Neutrophil (primary cell): ENCODE measurements at regions not wholly inside any gene's neighbourhood (a gene's known extent, or its start where the extent isn't known, plus 50 kb on each side); places are given as distances from the start of the nearest gene placed in this dataset.

Experiments
- H3K27ac ChIP-seq: fragments of 200-600 bp; sonication (generic); 2 replicates; pipeline ENCODE4 v1.5.1; 2016; ENCODE audit warnings: mild to moderate bottlenecking, moderate library complexity
- H3K27me3 ChIP-seq: fragments of 200-600 bp; sonication (generic); 2 replicates; pipeline ENCODE4 v1.6.0; 2016; ENCODE audit warnings: mild to moderate bottlenecking
- H3K36me3 ChIP-seq: fragments of 200-600 bp; sonication (generic); 2 replicates; pipeline ENCODE4 v1.5.1; 2017
- H3K4me1 ChIP-seq, 2 experiments: fragments of 200-600 bp in 1 of 2; sonication (generic) in 1 of 2; 1 replicate in 1 of 2; 2 replicates in 1 of 2; pipeline versions ENCODE4 v1.5.1 to v1.6.1; 2013 to 2016; ENCODE audit warnings: low read depth in 1 of 2, low read length in 1 of 2, mild to moderate bottlenecking in 1 of 2, moderate library complexity in 1 of 2; ENCODE audit not compliant: control insufficient read depth in 1 of 2, insufficient read depth in 1 of 2
- H3K4me3 ChIP-seq, 2 experiments: fragments of 200-600 bp in 1 of 2; sonication (generic) in 1 of 2; 1 replicate in 1 of 2; 2 replicates in 1 of 2; pipeline ENCODE4 v1.5.1; 2013 to 2016; ENCODE audit warnings: low read depth in 1 of 2, low read length in 1 of 2, mild to moderate bottlenecking in 1 of 2, moderate library complexity in 1 of 2
- H3K9me3 ChIP-seq: fragments of 200-600 bp; sonication (generic); 2 replicates; pipeline ENCODE4 v1.5.1; 2016
- CTCF ChIP-seq: fragments of 200-600 bp; sonication (generic); IDR thresholded peaks from 2 replicates; pipeline ENCODE4 v1.5.1; 2016; ENCODE audit warnings: antibody characterized with exemption

- Histone ChIP-seq H3K4me3 (no peak overlapping the region), H3K9me3 (no peaks in the 10 kb centered on the region), H3K27me3 (peaks cover 83% of the 10 kb centered on the region), H3K27ac (no peak overlapping the region), H3K4me1 (peaks cover 0 to 4% of the 10 kb centered on the region in 2 experiments), H3K36me3 (no peaks in the 10 kb centered on the region)
- no peak for TF ChIP-seq CTCF
These were observed 49.9 kb upstream of the MAFB start for GRCh38 chr20:40738976-40739375.

GRCh38 chr20:40739841-40740240 lies 50.8 kb upstream of the MAFB start:
- Histone ChIP-seq H3K36me3 (no peaks in the 10 kb centered on the region), H3K4me3 (no peak overlapping the region), H3K4me1 (peaks cover 0 to 4% of the 10 kb centered on the region in 2 experiments), H3K27me3 (peaks cover 83% of the 10 kb centered on the region), H3K9me3 (no peaks in the 10 kb centered on the region), H3K27ac (no peak overlapping the region)
- TF ChIP-seq CTCF, result no peak

DNA sequence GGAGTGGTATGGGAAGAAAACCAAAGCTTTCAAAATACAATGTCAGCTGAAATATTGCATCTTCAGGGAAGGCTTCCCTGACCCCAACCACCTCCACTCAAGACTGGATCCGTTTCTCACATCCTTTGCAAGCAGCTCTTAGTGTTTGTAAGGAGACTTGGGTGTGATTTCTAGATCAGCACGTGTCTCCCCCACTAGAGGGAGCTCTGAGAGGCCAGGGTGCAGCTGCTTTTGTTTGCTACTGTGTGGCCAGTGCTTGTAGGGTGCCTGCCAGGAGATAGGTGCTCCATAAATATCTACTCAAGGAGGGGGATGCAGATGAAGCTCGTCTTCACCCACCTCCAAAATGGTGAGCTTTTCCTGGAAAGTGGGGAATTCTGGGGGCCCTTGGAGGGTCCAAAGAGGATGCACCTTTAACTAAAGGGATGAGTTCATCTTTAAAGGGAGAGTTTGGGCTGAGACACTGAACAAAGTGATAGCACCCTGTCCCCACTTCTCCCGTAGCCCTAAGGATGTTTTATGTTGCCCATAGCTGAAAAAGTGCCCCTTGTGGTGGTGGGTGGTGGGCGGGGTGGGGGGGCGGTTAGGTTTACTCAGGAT lies 52.6 kb upstream of the MAFB start:
- H3K27me3 ChIP-seq, result peaks cover 85% of the 10 kb centered on the region
- TF ChIP-seq CTCF, result peak; percentile 46
- H3K9me3 ChIP-seq, result no peaks in the 10 kb centered on the region
- H3K4me3 ChIP-seq, result no peak overlapping the region
- H3K27ac ChIP-seq, result no peak overlapping the region
- H3K36me3 ChIP-seq, result no peaks in the 10 kb centered on the region
- H3K4me1 ChIP-seq, result peaks cover 0 to 4% of the 10 kb centered on the region in 2 experiments

DNA sequence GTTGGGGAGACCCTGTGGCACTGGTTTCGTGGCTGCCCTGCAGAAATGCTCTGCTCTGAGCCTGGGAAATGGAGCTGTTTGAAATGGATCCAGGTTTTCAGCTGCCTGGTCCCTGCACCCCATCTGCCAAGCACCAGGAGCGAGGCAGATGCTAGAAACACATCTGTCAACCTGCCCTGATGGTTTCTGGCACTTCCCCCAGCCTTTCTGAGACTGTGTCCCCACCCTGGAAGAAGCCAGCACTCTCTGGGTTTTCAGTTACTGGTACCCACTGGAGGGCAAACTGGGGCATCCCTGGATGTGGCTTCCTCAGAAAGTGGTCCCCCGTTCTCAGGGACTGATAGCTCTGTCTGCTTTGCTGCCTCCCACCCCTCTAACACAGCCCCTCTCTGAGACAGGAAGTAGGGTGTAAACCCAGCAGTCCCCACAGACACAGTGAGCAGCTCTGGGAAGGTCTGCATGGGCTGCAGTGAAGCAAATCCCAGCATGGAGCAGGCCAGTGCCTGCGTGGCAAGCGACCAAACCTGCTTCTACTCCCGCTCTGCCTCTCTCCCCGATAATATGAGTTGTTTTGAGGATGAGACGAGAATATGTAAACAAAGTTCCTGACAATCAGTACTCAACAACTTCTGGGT lies 54.2 kb upstream of the MAFB start:
- H3K4me1 ChIP-seq, result peaks cover 0 to 4% of the 10 kb centered on the region in 2 experiments
- no peak overlapping the region for H3K27ac ChIP-seq
- peaks cover 85% of the 10 kb centered on the region for H3K27me3 ChIP-seq
- TF ChIP-seq CTCF, result no peak
- H3K36me3 ChIP-seq, result no peaks in the 10 kb centered on the region
- H3K4me3 ChIP-seq, result no peak overlapping the region
- no peaks in the 10 kb centered on the region for H3K9me3 ChIP-seq

GRCh38 chr20:40744072-40744817 lies 55.2 kb upstream of the MAFB start:
- H3K27ac ChIP-seq, result no peak overlapping the region

More at GRCh38 chr20:40744072-40744817, 55.2 kb upstream of the MAFB start:
- Histone ChIP-seq H3K4me1 (peaks cover 0 to 4% of the 10 kb centered on the region in 2 experiments), H3K36me3 (no peaks in the 10 kb centered on the region), H3K27me3 (peaks cover 85% of the 10 kb centered on the region), H3K9me3 (no peaks in the 10 kb centered on the region), H3K4me3 (no peak overlapping the region)
- no peak for TF ChIP-seq CTCF
